ENCODE measurements at regions not wholly inside any gene's neighbourhood (a gene's known extent, or its start where the extent isn't known, plus 50 kb on each side); places are given as distances from the start of the nearest gene placed in this dataset.

- Mint-ChIP-seq H3K27me3 (ENCODE audit: low read depth in 2 of 2) (peaks cover 0 to 2% of the 10 kb centered on the region in 2 donors), H3K4me3 (no peak overlapping the region), H3K4me1 (no peaks in the 10 kb centered on the region), H3K9me3 (peaks cover 8 to 15% of the 10 kb centered on the region in 2 donors), H3K36me3 (no peaks in the 10 kb centered on the region), H3K27ac (no peak overlapping the region)
- Histone ChIP-seq H3K4me1 (ENCODE audit: control insufficient read depth, insufficient read depth, low read length) (no peaks in the 10 kb centered on the region), H3K27ac (ENCODE audit: low read length) (no peak overlapping the region), H3K4me3 (ENCODE audit: low read length) (no peak overlapping the region), H3K9me3 (ENCODE audit: control insufficient read depth, insufficient read depth, low read length) (no peaks in the 10 kb centered on the region), H3K36me3 (ENCODE audit: control insufficient read depth, insufficient read depth, low read length) (no peaks in the 10 kb centered on the region), H3K27me3 (ENCODE audit: control insufficient read depth, insufficient read depth, low read length) (no peaks in the 10 kb centered on the region)
- TF ChIP-seq, protein P1, sequence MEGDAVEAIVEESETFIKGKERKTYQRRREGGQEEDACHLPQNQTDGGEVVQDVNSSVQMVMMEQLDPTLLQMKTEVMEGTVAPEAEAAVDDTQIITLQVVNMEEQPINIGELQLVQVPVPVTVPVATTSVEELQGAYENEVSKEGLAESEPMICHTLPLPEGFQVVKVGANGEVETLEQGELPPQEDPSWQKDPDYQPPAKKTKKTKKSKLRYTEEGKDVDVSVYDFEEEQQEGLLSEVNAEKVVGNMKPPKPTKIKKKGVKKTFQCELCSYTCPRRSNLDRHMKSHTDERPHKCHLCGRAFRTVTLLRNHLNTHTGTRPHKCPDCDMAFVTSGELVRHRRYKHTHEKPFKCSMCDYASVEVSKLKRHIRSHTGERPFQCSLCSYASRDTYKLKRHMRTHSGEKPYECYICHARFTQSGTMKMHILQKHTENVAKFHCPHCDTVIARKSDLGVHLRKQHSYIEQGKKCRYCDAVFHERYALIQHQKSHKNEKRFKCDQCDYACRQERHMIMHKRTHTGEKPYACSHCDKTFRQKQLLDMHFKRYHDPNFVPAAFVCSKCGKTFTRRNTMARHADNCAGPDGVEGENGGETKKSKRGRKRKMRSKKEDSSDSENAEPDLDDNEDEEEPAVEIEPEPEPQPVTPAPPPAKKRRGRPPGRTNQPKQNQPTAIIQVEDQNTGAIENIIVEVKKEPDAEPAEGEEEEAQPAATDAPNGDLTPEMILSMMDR (IDR thresholded peaks at IDR 0.05), result no peak
- ATAC-seq (no peak), DNase-seq (no peak)
- no CpG with 5 or more reads among the region's 1 CpG for WGBS (ENCODE audit: insufficient coverage)
- intact Hi-C loops (cut with micrococcal nuclease), result no loop called here
These were observed 620.3 kb downstream of the DIAPH3 start for GRCh38 chr13:59543418-59543817.

DNA sequence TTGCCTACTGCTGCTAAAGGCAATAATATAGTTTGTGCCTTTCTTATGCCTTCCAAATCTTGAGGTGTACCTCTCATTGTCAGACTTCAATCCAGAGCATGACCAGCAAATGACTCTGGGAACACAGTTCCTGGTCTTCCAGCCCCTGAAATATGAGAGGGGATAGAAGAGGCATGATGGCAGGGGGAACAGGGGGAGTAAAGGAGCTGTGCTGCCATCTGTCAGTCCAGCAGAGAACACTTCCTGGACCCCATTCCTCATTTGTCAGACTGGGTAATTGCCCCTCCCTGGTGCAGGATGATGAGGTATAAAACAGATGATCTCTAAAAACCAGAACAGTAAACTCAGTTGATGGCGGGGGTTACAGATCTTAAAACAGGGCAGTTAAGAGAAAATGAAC lies 618.7 kb downstream of the DIAPH3 start:
- Mint-ChIP-seq H3K27me3 (ENCODE audit: low read depth in 2 of 2) (peaks cover 0 to 2% of the 10 kb centered on the region in 2 donors), H3K36me3 (peaks cover 3% of the 10 kb centered on the region), H3K27ac (no peak overlapping the region), H3K9me3 (peaks cover 10 to 11% of the 10 kb centered on the region in 2 donors), H3K4me1 (no peaks in the 10 kb centered on the region), H3K4me3 (no peak overlapping the region)
- 100% methylated on average over 1 of the region's 1 CpG for WGBS (ENCODE audit: insufficient coverage)
- H3K27me3 ChIP-seq (ENCODE audit: control insufficient read depth, insufficient read depth, low read length), result no peaks in the 10 kb centered on the region
- no peaks in the 10 kb centered on the region for H3K36me3 ChIP-seq (ENCODE audit: control insufficient read depth, insufficient read depth, low read length)
- H3K27ac ChIP-seq (ENCODE audit: low read length), result no peak overlapping the region
- TF ChIP-seq, protein P1 (IDR thresholded peaks at IDR 0.05), result no peak
- no peak for DNase-seq
- no peak for ATAC-seq
- H3K9me3 ChIP-seq (ENCODE audit: control insufficient read depth, insufficient read depth, low read length), result peaks cover 4% of the 10 kb centered on the region
- intact Hi-C loops (cut with micrococcal nuclease), result no loop called here
- no peak overlapping the region for H3K4me3 ChIP-seq (ENCODE audit: low read length)
- H3K4me1 ChIP-seq (ENCODE audit: control insufficient read depth, insufficient read depth, low read length), result no peaks in the 10 kb centered on the region

GRCh38 chr13:59546178-59546577 lies 617.5 kb downstream of the DIAPH3 start:
- WGBS (ENCODE audit: insufficient coverage), result 100% methylated on average over 1 of the region's 1 CpG
- Mint-ChIP-seq H3K27ac (no peak overlapping the region), H3K4me3 (no peak overlapping the region), H3K4me1 (no peaks in the 10 kb centered on the region), H3K9me3 (peaks cover 16% of the 10 kb centered on the region in 2 donors), H3K27me3 (ENCODE audit: low read depth in 2 of 2) (peaks cover 0 to 2% of the 10 kb centered on the region in 2 donors), H3K36me3 (peaks cover 9% of the 10 kb centered on the region)
- H3K27ac ChIP-seq (ENCODE audit: low read length), result no peak overlapping the region
- ATAC-seq (no peak), DNase-seq (no peak)
- H3K4me3 ChIP-seq (ENCODE audit: low read length), result no peak overlapping the region
- no peaks in the 10 kb centered on the region for H3K4me1 ChIP-seq (ENCODE audit: control insufficient read depth, insufficient read depth, low read length)
- H3K27me3 ChIP-seq (ENCODE audit: control insufficient read depth, insufficient read depth, low read length), result no peaks in the 10 kb centered on the region
- peaks cover 4% of the 10 kb centered on the region for H3K9me3 ChIP-seq (ENCODE audit: control insufficient read depth, insufficient read depth, low read length)
- TF ChIP-seq, protein P1 (IDR thresholded peaks at IDR 0.05), result no peak
- intact Hi-C loops (cut with micrococcal nuclease), result no loop called here
- no peaks in the 10 kb centered on the region for H3K36me3 ChIP-seq (ENCODE audit: control insufficient read depth, insufficient read depth, low read length)

DNA sequence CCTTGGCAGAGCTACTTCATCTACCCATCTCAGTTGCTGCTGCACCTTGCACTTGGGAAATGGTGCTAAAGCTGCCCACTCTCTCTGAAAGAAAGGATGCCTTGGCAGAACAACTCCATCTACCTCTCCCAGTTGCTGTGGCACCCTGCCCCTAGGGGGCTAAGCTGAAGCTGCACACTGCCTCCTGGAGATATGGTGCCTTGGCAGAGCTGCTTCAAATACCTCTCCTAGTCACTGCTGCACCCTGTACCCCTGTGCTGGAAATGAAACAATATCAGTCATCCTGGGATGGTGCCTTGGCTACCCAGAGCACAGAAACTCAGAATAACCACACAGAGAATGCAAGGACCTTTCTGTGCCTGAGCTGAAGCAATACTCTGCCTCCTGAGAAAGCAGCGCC lies 615.8 kb downstream of the DIAPH3 start:
- Histone ChIP-seq H3K9me3 (ENCODE audit: control insufficient read depth, insufficient read depth, low read length) (peaks cover 4% of the 10 kb centered on the region), H3K36me3 (ENCODE audit: control insufficient read depth, insufficient read depth, low read length) (no peaks in the 10 kb centered on the region), H3K4me1 (ENCODE audit: control insufficient read depth, insufficient read depth, low read length) (no peaks in the 10 kb centered on the region), H3K27me3 (ENCODE audit: control insufficient read depth, insufficient read depth, low read length) (no peaks in the 10 kb centered on the region), H3K27ac (ENCODE audit: low read length) (no peak overlapping the region), H3K4me3 (ENCODE audit: low read length) (no peak overlapping the region)
- Mint-ChIP-seq H3K9me3 (peaks cover 14 to 20% of the 10 kb centered on the region in 2 donors), H3K27ac (no peak overlapping the region), H3K4me1 (no peaks in the 10 kb centered on the region), H3K36me3 (peaks cover 9% of the 10 kb centered on the region), H3K4me3 (no peak overlapping the region), H3K27me3 (ENCODE audit: low read depth in 2 of 2) (peaks cover 0 to 2% of the 10 kb centered on the region in 2 donors)
- intact Hi-C loops (cut with micrococcal nuclease), result no loop called here
- WGBS (ENCODE audit: insufficient coverage), result 80% methylated on average over 1 of the region's 1 CpG
- no peak for ATAC-seq
- TF ChIP-seq, protein P1 (IDR thresholded peaks at IDR 0.05), result no peak
- DNase-seq, result no peak
